ENCODE measurements at regions not wholly inside any gene's neighbourhood (a gene's known extent, or its start where the extent isn't known, plus 50 kb on each side); places are given as distances from the start of the nearest gene placed in this dataset.
A peak's percentile ranks its signal among the peaks of the same experiment; 100 is the strongest.

GRCh38 chr16:85501900-85502299, 111.2 kb upstream of the GSE1 start:
- Histone ChIP-seq H3K4me3 (ENCODE audit: low read length) (no peak overlapping the region), H3K27me3 (ENCODE audit: control insufficient read depth, insufficient read depth, low read length, poor library complexity, severe bottlenecking) (no peaks in the 10 kb centered on the region), H3K27ac (ENCODE audit: low read depth, low read length) (no peak overlapping the region), H3K9ac (ENCODE audit: extremely low read depth, low read length, poor library complexity, severe bottlenecking) (no peak overlapping the region), H3K36me3 (ENCODE audit: control insufficient read depth, insufficient read depth, low read length) (no peaks in the 10 kb centered on the region), H3K9me3 (ENCODE audit: control insufficient read depth, low read length) (no peaks in the 10 kb centered on the region), H3K4me1 (ENCODE audit: control insufficient read depth, insufficient read depth, low read length) (no peaks in the 10 kb centered on the region)
- WGBS, 2 experiments (ENCODE audit: insufficient coverage in 1 of 2, insufficient read length in 1 of 2): 79 to 92% methylated on average over 10 to 11 of the region's 11 CpGs
- H3K36me3 Mint-ChIP-seq (ENCODE audit: low read depth): peaks cover 1% of the 10 kb centered on the region
- TF ChIP-seq, protein P1, sequence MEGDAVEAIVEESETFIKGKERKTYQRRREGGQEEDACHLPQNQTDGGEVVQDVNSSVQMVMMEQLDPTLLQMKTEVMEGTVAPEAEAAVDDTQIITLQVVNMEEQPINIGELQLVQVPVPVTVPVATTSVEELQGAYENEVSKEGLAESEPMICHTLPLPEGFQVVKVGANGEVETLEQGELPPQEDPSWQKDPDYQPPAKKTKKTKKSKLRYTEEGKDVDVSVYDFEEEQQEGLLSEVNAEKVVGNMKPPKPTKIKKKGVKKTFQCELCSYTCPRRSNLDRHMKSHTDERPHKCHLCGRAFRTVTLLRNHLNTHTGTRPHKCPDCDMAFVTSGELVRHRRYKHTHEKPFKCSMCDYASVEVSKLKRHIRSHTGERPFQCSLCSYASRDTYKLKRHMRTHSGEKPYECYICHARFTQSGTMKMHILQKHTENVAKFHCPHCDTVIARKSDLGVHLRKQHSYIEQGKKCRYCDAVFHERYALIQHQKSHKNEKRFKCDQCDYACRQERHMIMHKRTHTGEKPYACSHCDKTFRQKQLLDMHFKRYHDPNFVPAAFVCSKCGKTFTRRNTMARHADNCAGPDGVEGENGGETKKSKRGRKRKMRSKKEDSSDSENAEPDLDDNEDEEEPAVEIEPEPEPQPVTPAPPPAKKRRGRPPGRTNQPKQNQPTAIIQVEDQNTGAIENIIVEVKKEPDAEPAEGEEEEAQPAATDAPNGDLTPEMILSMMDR (conservative IDR thresholded peaks at IDR 0.05): no peak
- H3K27ac Mint-ChIP-seq: no peak overlapping the region
- H3K27me3 Mint-ChIP-seq (ENCODE audit: insufficient read depth): no peaks in the 10 kb centered on the region
- no peak for DNase-seq
- H3K4me1 Mint-ChIP-seq: no peaks in the 10 kb centered on the region
- no peak overlapping the region for H3K4me3 Mint-ChIP-seq
- peaks cover 2% of the 10 kb centered on the region for H3K9me3 Mint-ChIP-seq

DNA sequence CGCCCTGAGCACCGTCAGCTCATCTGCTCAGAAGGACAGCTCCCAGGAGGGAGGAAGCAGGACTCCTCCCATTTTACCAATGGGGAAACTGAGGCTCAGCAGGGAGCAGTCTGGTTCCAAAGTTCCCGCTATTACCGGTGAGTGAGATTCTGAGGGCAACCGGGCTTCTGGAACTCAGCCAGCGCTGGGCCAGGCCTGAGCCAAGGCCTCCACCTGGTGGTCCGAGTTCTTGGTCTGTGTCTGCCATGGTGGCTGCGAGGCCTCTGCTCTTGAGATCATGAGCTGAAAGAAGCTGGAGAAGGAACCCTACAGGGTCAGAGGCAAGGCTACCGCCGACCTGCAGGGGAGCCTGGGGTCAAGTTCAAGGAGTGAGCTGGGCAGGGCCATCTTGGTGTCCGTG, 110.8 kb upstream of the GSE1 start:
- H3K27me3 ChIP-seq (ENCODE audit: control insufficient read depth, insufficient read depth, low read length, poor library complexity, severe bottlenecking): no peaks in the 10 kb centered on the region
- H3K9me3 ChIP-seq (ENCODE audit: control insufficient read depth, low read length): no peaks in the 10 kb centered on the region
- peak overlapping the region; percentile 41 for H3K27ac Mint-ChIP-seq
- peaks cover 1% of the 10 kb centered on the region for H3K36me3 Mint-ChIP-seq (ENCODE audit: low read depth)
- H3K27ac ChIP-seq (ENCODE audit: low read depth, low read length): no peak overlapping the region
- H3K36me3 ChIP-seq (ENCODE audit: control insufficient read depth, insufficient read depth, low read length): no peaks in the 10 kb centered on the region
- H3K4me3 ChIP-seq (ENCODE audit: low read length): no peak overlapping the region
- peaks cover 2% of the 10 kb centered on the region for H3K9me3 Mint-ChIP-seq
- TF ChIP-seq, protein P1 (conservative IDR thresholded peaks at IDR 0.05): peak; percentile 42
- H3K4me3 Mint-ChIP-seq: no peak overlapping the region
- no peaks in the 10 kb centered on the region for H3K27me3 Mint-ChIP-seq (ENCODE audit: insufficient read depth)
- no peaks in the 10 kb centered on the region for H3K4me1 Mint-ChIP-seq
- WGBS, 2 experiments (ENCODE audit: insufficient coverage in 1 of 2, insufficient read length in 1 of 2): 82 to 86% methylated on average over 9 to 11 of the region's 11 CpGs
- H3K9ac ChIP-seq (ENCODE audit: extremely low read depth, low read length, poor library complexity, severe bottlenecking): no peak overlapping the region
- H3K4me1 ChIP-seq (ENCODE audit: control insufficient read depth, insufficient read depth, low read length): no peaks in the 10 kb centered on the region
- no peak for DNase-seq

DNA sequence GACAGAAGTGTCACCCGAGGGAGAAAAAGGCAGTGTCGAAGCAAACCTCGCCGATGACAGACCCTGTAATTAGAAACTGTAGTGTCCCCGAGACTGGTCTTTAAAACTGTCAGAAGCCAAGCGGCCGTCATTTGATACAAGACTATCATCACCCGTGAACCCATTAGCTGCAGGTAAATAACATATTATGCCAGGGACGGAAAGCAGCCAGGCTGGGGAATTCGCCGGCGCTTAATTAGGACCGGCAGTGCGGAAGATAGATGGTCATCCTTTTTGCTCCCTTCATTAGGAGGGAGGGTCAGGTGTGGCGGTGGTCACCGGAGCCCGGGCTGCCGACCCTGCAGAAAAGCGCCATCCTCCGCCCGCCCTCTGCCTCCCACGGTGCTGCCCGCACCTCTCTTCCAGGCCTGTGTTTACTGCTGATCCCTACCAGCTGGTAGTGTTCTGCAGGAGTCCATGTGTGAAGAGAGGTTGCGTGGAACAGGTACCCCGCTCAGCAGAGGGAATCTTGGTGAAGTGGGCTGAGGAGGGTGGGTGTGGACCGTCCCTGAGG, 109.4 kb upstream of the GSE1 start:
- H3K27me3 ChIP-seq (ENCODE audit: control insufficient read depth, insufficient read depth, low read length, poor library complexity, severe bottlenecking): no peaks in the 10 kb centered on the region
- no peaks in the 10 kb centered on the region for H3K27me3 Mint-ChIP-seq (ENCODE audit: insufficient read depth)
- no peak overlapping the region for H3K9ac ChIP-seq (ENCODE audit: extremely low read depth, low read length, poor library complexity, severe bottlenecking)
- no peaks in the 10 kb centered on the region for H3K9me3 ChIP-seq (ENCODE audit: control insufficient read depth, low read length)
- TF ChIP-seq, protein P1 (conservative IDR thresholded peaks at IDR 0.05): no peak
- no peaks in the 10 kb centered on the region for H3K4me1 Mint-ChIP-seq
- WGBS, 2 experiments (ENCODE audit: insufficient coverage in 1 of 2, insufficient read length in 1 of 2): 92 to 95% methylated on average over 18 to 26 of the region's 26 CpGs
- H3K36me3 Mint-ChIP-seq (ENCODE audit: low read depth): peaks cover 1% of the 10 kb centered on the region
- H3K4me3 ChIP-seq (ENCODE audit: low read length): no peak overlapping the region
- no peak for DNase-seq
- H3K4me3 Mint-ChIP-seq: no peak overlapping the region
- H3K27ac ChIP-seq (ENCODE audit: low read depth, low read length): no peak overlapping the region
- H3K9me3 Mint-ChIP-seq: peaks cover 2% of the 10 kb centered on the region
- H3K4me1 ChIP-seq (ENCODE audit: control insufficient read depth, insufficient read depth, low read length): no peaks in the 10 kb centered on the region
- H3K27ac Mint-ChIP-seq: no peak overlapping the region
- no peaks in the 10 kb centered on the region for H3K36me3 ChIP-seq (ENCODE audit: control insufficient read depth, insufficient read depth, low read length)

Data from endodermal cell (in vitro differentiated cells).